SK-N-SH treated with all-trans-retinoic acid at 6 μM for 48 hours (cell line): ENCODE measurements at regions not wholly inside any gene's neighbourhood (a gene's known extent, or its start where the extent isn't known, plus 50 kb on each side); places are given as distances from the start of the nearest gene placed in this dataset.

Experiments
- ATAC-seq: fragments of 200-7000 bp; cut with Tn5 transposase; 3 replicates; pipeline ENCODE4 v1.9.1; 2020; ENCODE audit warnings: mild to moderate bottlenecking, moderate library complexity
- ARNTL ChIP-seq: fragments of 450-650 bp; formaldehyde crosslinking; IDR thresholded peaks from 2 replicates; pipeline ENCODE4 v1.5.0; 2020; ENCODE audit warnings: low read depth, mild to moderate bottlenecking, moderate library complexity, borderline replicate concordance
- BACH2 ChIP-seq: fragments of 250-450 bp; sonication (Bioruptor Pico); IDR thresholded peaks from 2 replicates; pipeline ENCODE4 v1.9.0; 2021; ENCODE audit warnings: mild to moderate bottlenecking, borderline replicate concordance
- CREB5 ChIP-seq: fragments of 250-450 bp; sonication (Bioruptor Pico); IDR thresholded peaks from 2 replicates; pipeline ENCODE4 v1.5.1; 2020; ENCODE audit warnings: low read depth, mild to moderate bottlenecking, moderate library complexity
- CSDC2 ChIP-seq: fragments of 250-450 bp; sonication (Bioruptor Pico); IDR thresholded peaks from 2 replicates; pipeline ENCODE4 v1.5.0; 2020; ENCODE audit warnings: mild to moderate bottlenecking, moderate library complexity
- CSRNP3 ChIP-seq: fragments of 250-450 bp; sonication (Bioruptor Pico); IDR thresholded peaks from 2 replicates; pipeline ENCODE4 v1.5.1; 2021; ENCODE audit warnings: mild to moderate bottlenecking, moderate library complexity
- GLIS3 ChIP-seq: fragments of 250-450 bp; sonication (Bioruptor Pico); IDR thresholded peaks from 2 replicates; pipeline ENCODE4 v1.5.0; 2020; ENCODE audit warnings: mild to moderate bottlenecking, moderate library complexity
- ISL1 ChIP-seq: fragments of 250-450 bp; sonication (Bioruptor Pico); IDR thresholded peaks from 2 replicates; pipeline ENCODE4 v2.1.2; 2022; ENCODE audit warnings: mild to moderate bottlenecking, moderate library complexity
- OSR1 ChIP-seq: fragments of 250-450 bp; sonication (Bioruptor Pico); IDR thresholded peaks from 2 replicates; pipeline ENCODE4 v1.8.0; 2022; ENCODE audit warnings: moderate library complexity, mild to moderate bottlenecking, inconsistent platforms
- POU6F1 ChIP-seq: fragments of 250-450 bp; sonication (Bioruptor Pico); IDR thresholded peaks from 2 replicates; pipeline ENCODE4 v1.8.0; 2021; ENCODE audit warnings: low read depth, mild to moderate bottlenecking, moderate library complexity, borderline replicate concordance
- PPARA ChIP-seq: fragments of 250-450 bp; sonication (Bioruptor Pico); IDR thresholded peaks from 2 replicates; pipeline ENCODE4 v1.5.0; 2020; ENCODE audit warnings: mild to moderate bottlenecking, borderline replicate concordance
- RARB ChIP-seq: fragments of 250-450 bp; sonication (Bioruptor Pico); IDR thresholded peaks from 2 replicates; pipeline ENCODE4 v1.8.0; 2021; ENCODE audit warnings: mild to moderate bottlenecking, moderate library complexity
- TCF4 ChIP-seq: fragments of 250-450 bp; sonication (Bioruptor Pico); IDR thresholded peaks from 2 replicates; pipeline ENCODE4 v1.8.0; 2021; ENCODE audit warnings: mild to moderate bottlenecking, moderate library complexity, borderline replicate concordance
- TOX ChIP-seq: fragments of 250-450 bp; sonication (Bioruptor Pico); IDR thresholded peaks from 2 replicates; pipeline ENCODE4 v1.8.0; 2021; ENCODE audit warnings: mild to moderate bottlenecking, moderate library complexity, borderline replicate concordance
- TSHZ2 ChIP-seq: fragments of 250-450 bp; sonication (Bioruptor Pico); IDR thresholded peaks from 2 replicates; pipeline ENCODE4 v1.5.0; 2020; ENCODE audit warnings: mild to moderate bottlenecking, moderate library complexity
- ZC3H10 ChIP-seq: fragments of 250-450 bp; sonication (Bioruptor Pico); IDR thresholded peaks from 2 replicates; pipeline ENCODE4 v1.5.1; 2021; ENCODE audit warnings: mild to moderate bottlenecking, moderate library complexity
- ZFP3 ChIP-seq: fragments of 250-450 bp; sonication (Bioruptor Pico); IDR thresholded peaks from 2 replicates; pipeline ENCODE4 v1.5.0; 2020; ENCODE audit warnings: mild to moderate bottlenecking, moderate library complexity
- ZFP30 ChIP-seq: fragments of 450-650 bp; formaldehyde crosslinking; IDR thresholded peaks from 2 replicates; pipeline ENCODE4 v1.5.0; 2022; ENCODE audit warnings: mild to moderate bottlenecking, moderate library complexity
- ZNF565 ChIP-seq: fragments of 450-650 bp; formaldehyde crosslinking; conservative IDR thresholded peaks from 2 replicates; pipeline ENCODE4 v1.5.0; 2020; ENCODE audit warnings: low read depth, mild to moderate bottlenecking, moderate library complexity
- ZNF70 ChIP-seq: fragments of 450-650 bp; formaldehyde crosslinking; IDR thresholded peaks from 2 replicates; pipeline ENCODE4 v1.5.0; 2020; ENCODE audit warnings: mild to moderate bottlenecking, moderate library complexity
- ZNF8 ChIP-seq: fragments of 450-650 bp; formaldehyde crosslinking; IDR thresholded peaks from 2 replicates; pipeline ENCODE4 v1.5.0; 2020; ENCODE audit warnings: mild to moderate bottlenecking, moderate library complexity

- ATAC-seq: no peak
- TF ChIP-seq ZC3H10 (no peak), CSDC2 (no peak), CSRNP3 (CRISPR knock-in tag) (no peak), ZNF8 (CRISPR knock-in tag) (no peak), CREB5 (CRISPR knock-in tag) (no peak), TOX (CRISPR knock-in tag) (no peak), ISL1 (no peak), ZFP3 (CRISPR knock-in tag) (no peak), ZNF70 (CRISPR knock-in tag) (no peak), BACH2 (CRISPR knock-in tag) (no peak), OSR1 (no peak), PPARA (CRISPR knock-in tag) (no peak), GLIS3 (CRISPR knock-in tag) (no peak), ZFP30 (CRISPR knock-in tag) (no peak)
These were observed 157.0 kb upstream of the SERPINE2 start for GRCh38 chr2:224195925-224196571.

- ATAC-seq: no peak
- TF ChIP-seq ISL1 (no peak), POU6F1 (CRISPR knock-in tag) (no peak), TSHZ2 (CRISPR knock-in tag) (no peak), TCF4 (CRISPR knock-in tag) (no peak), PPARA (CRISPR knock-in tag) (no peak), RARB (no peak), CSRNP3 (CRISPR knock-in tag) (no peak), ZFP3 (CRISPR knock-in tag) (no peak), OSR1 (no peak), TOX (CRISPR knock-in tag) (no peak), CREB5 (CRISPR knock-in tag) (no peak), ZNF70 (CRISPR knock-in tag) (no peak), ARNTL (no peak), ZFP30 (CRISPR knock-in tag) (no peak), ZNF565 (CRISPR knock-in tag) (no peak)
These were observed 155.1 kb upstream of the SERPINE2 start for GRCh38 chr2:224194161-224194560.

GRCh38 chr2:224191465-224191864, 152.4 kb upstream of the SERPINE2 start:
- no peak for ATAC-seq
- TF ChIP-seq TOX (CRISPR knock-in tag): no peak
- TF ChIP-seq ARNTL: no peak
- TF ChIP-seq TSHZ2 (CRISPR knock-in tag): no peak
- TF ChIP-seq POU6F1 (CRISPR knock-in tag): no peak
- no peak for TF ChIP-seq OSR1
- no peak for TF ChIP-seq ZNF70 (CRISPR knock-in tag)
- no peak for TF ChIP-seq RARB
